ENCODE measurements at regions not wholly inside any gene's neighbourhood (a gene's known extent, or its start where the extent isn't known, plus 50 kb on each side); places are given as distances from the start of the nearest gene placed in this dataset.

DNA sequence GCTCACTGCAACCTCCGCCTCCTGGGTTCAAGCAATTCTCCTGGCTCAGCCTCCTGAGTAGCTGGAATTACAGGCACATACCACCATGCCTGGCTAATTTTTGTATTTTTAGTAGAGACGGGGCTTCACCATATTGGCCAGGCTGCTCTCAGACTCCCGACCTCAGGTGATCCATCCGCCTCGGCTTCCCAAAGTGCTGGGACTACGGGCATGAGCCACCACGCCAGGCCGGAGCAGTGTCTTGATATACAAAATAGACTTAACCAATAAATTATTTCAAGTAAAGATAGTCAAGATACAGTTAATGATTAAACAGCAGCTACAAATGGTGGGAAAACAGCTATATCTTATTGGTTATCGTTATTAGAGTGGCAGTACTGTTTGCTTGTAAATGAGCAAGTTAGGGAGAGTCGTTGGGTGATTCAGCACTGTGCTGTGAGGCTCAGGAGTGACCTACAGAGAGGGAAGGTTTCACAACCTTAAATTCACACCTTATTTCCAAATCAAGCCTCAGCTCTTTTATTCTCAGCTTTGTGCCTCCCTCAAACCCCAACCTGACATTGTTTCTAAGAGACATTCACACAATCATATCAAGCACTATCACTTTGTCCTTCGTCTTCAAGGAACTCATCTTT is 1128.4 kb upstream of the MAP3K7 start:
- no peaks in the 10 kb centered on the region for H3K27me3 ChIP-seq (ENCODE audit: control insufficient read depth in 1 of 2, insufficient read depth in 2 of 2, low read length in 2 of 2)
- no peaks in the 10 kb centered on the region for H3K4me1 ChIP-seq (ENCODE audit: control insufficient read depth, insufficient read depth, low read length)
- H3K9ac ChIP-seq (ENCODE audit: low read length in 2 of 2): no peak overlapping the region
- H3K9me3 ChIP-seq (ENCODE audit: control insufficient read depth in 2 of 2, low read length in 2 of 2): no peaks in the 10 kb centered on the region
- no peak overlapping the region for H3K27ac ChIP-seq (ENCODE audit: low read length)
- H3K36me3 ChIP-seq (ENCODE audit: control insufficient read depth in 2 of 2, insufficient read depth in 2 of 2, low read length in 2 of 2): no peaks in the 10 kb centered on the region
- no peak overlapping the region for H3K4me3 ChIP-seq (ENCODE audit: low read length in 2 of 2)

GRCh38 chr6:91713911-91714310 is 1127.0 kb upstream of the MAP3K7 start:
- no peaks in the 10 kb centered on the region for H3K9me3 ChIP-seq (ENCODE audit: control insufficient read depth in 2 of 2, low read length in 2 of 2)
- no peak overlapping the region for H3K9ac ChIP-seq (ENCODE audit: low read length in 2 of 2)
- no peak overlapping the region for H3K27ac ChIP-seq (ENCODE audit: low read length)
- no peak overlapping the region for H3K4me3 ChIP-seq (ENCODE audit: low read length in 2 of 2)
- H3K4me1 ChIP-seq (ENCODE audit: control insufficient read depth, insufficient read depth, low read length): no peaks in the 10 kb centered on the region
- H3K27me3 ChIP-seq (ENCODE audit: control insufficient read depth in 1 of 2, insufficient read depth in 2 of 2, low read length in 2 of 2): no peaks in the 10 kb centered on the region
- H3K36me3 ChIP-seq (ENCODE audit: control insufficient read depth in 2 of 2, insufficient read depth in 2 of 2, low read length in 2 of 2): no peaks in the 10 kb centered on the region

DNA sequence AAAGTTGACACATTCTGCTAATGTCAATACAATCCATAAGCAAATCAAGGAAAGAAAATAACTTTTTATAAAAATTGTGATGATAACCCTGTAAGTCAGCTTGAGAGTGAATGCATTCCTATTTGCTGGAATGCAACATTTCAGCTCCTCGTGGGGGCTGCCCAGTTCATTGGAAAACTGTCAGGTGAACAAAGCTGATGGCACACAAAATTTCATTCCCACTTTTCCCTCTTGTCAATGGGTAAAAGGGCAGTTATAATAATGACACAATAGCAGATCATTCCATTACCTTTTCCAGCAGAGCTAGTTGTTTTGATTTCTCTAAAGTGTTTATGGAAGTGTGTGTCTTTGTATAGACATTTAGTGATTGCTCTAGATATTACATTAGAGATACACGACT is 1124.6 kb upstream of the MAP3K7 start:
- no peaks in the 10 kb centered on the region for H3K36me3 ChIP-seq (ENCODE audit: control insufficient read depth in 2 of 2, insufficient read depth in 2 of 2, low read length in 2 of 2)
- no peak overlapping the region for H3K4me3 ChIP-seq (ENCODE audit: low read length in 2 of 2)
- H3K9me3 ChIP-seq (ENCODE audit: control insufficient read depth in 2 of 2, low read length in 2 of 2): no peaks in the 10 kb centered on the region
- H3K9ac ChIP-seq (ENCODE audit: low read length in 2 of 2): no peak overlapping the region
- no peaks in the 10 kb centered on the region for H3K27me3 ChIP-seq (ENCODE audit: control insufficient read depth in 1 of 2, insufficient read depth in 2 of 2, low read length in 2 of 2)
- H3K4me1 ChIP-seq (ENCODE audit: control insufficient read depth, insufficient read depth, low read length): no peaks in the 10 kb centered on the region
- H3K27ac ChIP-seq (ENCODE audit: low read length): no peak overlapping the region

- Histone ChIP-seq H3K4me1 (ENCODE audit: control insufficient read depth, insufficient read depth, low read length) (no peaks in the 10 kb centered on the region), H3K27me3 (ENCODE audit: control insufficient read depth in 1 of 2, insufficient read depth in 2 of 2, low read length in 2 of 2) (no peaks in the 10 kb centered on the region), H3K4me3 (ENCODE audit: low read length in 2 of 2) (no peak overlapping the region), H3K27ac (ENCODE audit: low read length) (no peak overlapping the region), H3K36me3 (ENCODE audit: control insufficient read depth in 2 of 2, insufficient read depth in 2 of 2, low read length in 2 of 2) (no peaks in the 10 kb centered on the region), H3K9ac (ENCODE audit: low read length in 2 of 2) (no peak overlapping the region), H3K9me3 (ENCODE audit: control insufficient read depth in 2 of 2, low read length in 2 of 2) (no peaks in the 10 kb centered on the region)
These were observed 1123.5 kb upstream of the MAP3K7 start for GRCh38 chr6:91710342-91710741.

- no peaks in the 10 kb centered on the region for H3K27me3 ChIP-seq (ENCODE audit: control insufficient read depth in 1 of 2, insufficient read depth in 2 of 2, low read length in 2 of 2)
These were observed 1121.7 kb upstream of the MAP3K7 start for GRCh38 chr6:91708534-91708933.

GRCh38 chr6:91705646-91706045 is 1118.8 kb upstream of the MAP3K7 start:
- Histone ChIP-seq H3K36me3 (ENCODE audit: control insufficient read depth in 2 of 2, insufficient read depth in 2 of 2, low read length in 2 of 2) (no peaks in the 10 kb centered on the region), H3K27me3 (ENCODE audit: control insufficient read depth in 1 of 2, insufficient read depth in 2 of 2, low read length in 2 of 2) (no peaks in the 10 kb centered on the region), H3K9me3 (ENCODE audit: control insufficient read depth in 2 of 2, low read length in 2 of 2) (no peaks in the 10 kb centered on the region), H3K4me3 (ENCODE audit: low read length in 2 of 2) (no peak overlapping the region), H3K4me1 (ENCODE audit: control insufficient read depth, insufficient read depth, low read length) (no peaks in the 10 kb centered on the region), H3K9ac (ENCODE audit: low read length in 2 of 2) (no peak overlapping the region), H3K27ac (ENCODE audit: low read length) (no peak overlapping the region)

More at GRCh38 chr6:91708534-91708933, 1121.7 kb upstream of the MAP3K7 start:
- no peak overlapping the region for H3K27ac ChIP-seq (ENCODE audit: low read length)
- H3K9ac ChIP-seq (ENCODE audit: low read length in 2 of 2): no peak overlapping the region
- H3K4me3 ChIP-seq (ENCODE audit: low read length in 2 of 2): no peak overlapping the region
- no peaks in the 10 kb centered on the region for H3K4me1 ChIP-seq (ENCODE audit: control insufficient read depth, insufficient read depth, low read length)
- no peaks in the 10 kb centered on the region for H3K36me3 ChIP-seq (ENCODE audit: control insufficient read depth in 2 of 2, insufficient read depth in 2 of 2, low read length in 2 of 2)
- H3K9me3 ChIP-seq (ENCODE audit: control insufficient read depth in 2 of 2, low read length in 2 of 2): no peaks in the 10 kb centered on the region

GRCh38 chr6:91704531-91704930 is 1117.7 kb upstream of the MAP3K7 start:
- Histone ChIP-seq H3K4me3 (ENCODE audit: low read length in 2 of 2) (no peak overlapping the region), H3K9me3 (ENCODE audit: control insufficient read depth in 2 of 2, low read length in 2 of 2) (no peaks in the 10 kb centered on the region), H3K27ac (ENCODE audit: low read length) (no peak overlapping the region), H3K9ac (ENCODE audit: low read length in 2 of 2) (no peak overlapping the region), H3K36me3 (ENCODE audit: control insufficient read depth in 2 of 2, insufficient read depth in 2 of 2, low read length in 2 of 2) (no peaks in the 10 kb centered on the region), H3K4me1 (ENCODE audit: control insufficient read depth, insufficient read depth, low read length) (no peaks in the 10 kb centered on the region), H3K27me3 (ENCODE audit: control insufficient read depth in 1 of 2, insufficient read depth in 2 of 2, low read length in 2 of 2) (no peaks in the 10 kb centered on the region)

GRCh38 chr6:91697010-91697695 is 1110.3 kb upstream of the MAP3K7 start:
- no peaks in the 10 kb centered on the region for H3K4me1 ChIP-seq (ENCODE audit: control insufficient read depth, insufficient read depth, low read length)
- no peak overlapping the region for H3K27ac ChIP-seq (ENCODE audit: low read length)
- no peak overlapping the region for H3K4me3 ChIP-seq (ENCODE audit: low read length in 2 of 2)
- H3K36me3 ChIP-seq (ENCODE audit: control insufficient read depth in 2 of 2, insufficient read depth in 2 of 2, low read length in 2 of 2): no peaks in the 10 kb centered on the region
- no peaks in the 10 kb centered on the region for H3K9me3 ChIP-seq (ENCODE audit: control insufficient read depth in 2 of 2, low read length in 2 of 2)
- H3K27me3 ChIP-seq (ENCODE audit: control insufficient read depth in 1 of 2, insufficient read depth in 2 of 2, low read length in 2 of 2): no peaks in the 10 kb centered on the region
- H3K9ac ChIP-seq (ENCODE audit: low read length in 2 of 2): no peak overlapping the region

- H3K36me3 ChIP-seq (ENCODE audit: control insufficient read depth in 2 of 2, insufficient read depth in 2 of 2, low read length in 2 of 2): no peaks in the 10 kb centered on the region
- no peak overlapping the region for H3K27ac ChIP-seq (ENCODE audit: low read length)
- H3K9ac ChIP-seq (ENCODE audit: low read length in 2 of 2): no peak overlapping the region
- H3K4me1 ChIP-seq (ENCODE audit: control insufficient read depth, insufficient read depth, low read length): no peaks in the 10 kb centered on the region
- H3K9me3 ChIP-seq (ENCODE audit: control insufficient read depth in 2 of 2, low read length in 2 of 2): no peaks in the 10 kb centered on the region
- no peak overlapping the region for H3K4me3 ChIP-seq (ENCODE audit: low read length in 2 of 2)
- H3K27me3 ChIP-seq (ENCODE audit: control insufficient read depth in 1 of 2, insufficient read depth in 2 of 2, low read length in 2 of 2): no peaks in the 10 kb centered on the region
These were observed 1108.3 kb upstream of the MAP3K7 start for GRCh38 chr6:91695221-91695620.

DNA sequence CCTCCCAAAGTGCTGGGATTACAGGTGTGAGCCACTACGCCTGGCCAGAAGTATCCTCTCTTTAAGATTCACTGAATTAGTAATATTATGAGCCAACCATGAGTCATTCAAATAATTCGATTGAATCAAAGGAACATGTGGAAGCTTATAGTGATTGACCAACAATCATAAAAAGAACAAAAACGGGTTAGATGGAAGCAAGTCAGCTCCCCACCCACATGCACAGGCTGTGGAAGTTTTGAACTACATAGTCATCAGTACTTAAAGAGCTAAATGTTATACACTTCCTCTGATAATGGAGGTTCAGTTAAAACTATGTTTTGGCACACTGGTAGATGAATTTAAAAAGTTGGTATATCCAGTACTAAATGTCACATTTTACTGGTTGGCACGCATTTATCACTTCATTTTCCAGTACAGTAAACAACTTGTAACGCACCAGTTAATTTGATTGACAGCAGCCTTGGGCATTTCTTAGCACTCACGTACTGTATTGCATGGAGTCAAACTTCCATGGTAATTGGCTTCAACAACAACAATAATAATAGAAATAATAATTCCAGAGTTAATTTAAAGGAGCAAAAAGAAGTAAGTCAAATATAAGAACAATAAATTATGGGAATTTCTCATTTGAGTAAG is 1107.3 kb upstream of the MAP3K7 start:
- Histone ChIP-seq H3K4me3 (ENCODE audit: low read length in 2 of 2) (no peak overlapping the region), H3K9me3 (ENCODE audit: control insufficient read depth in 2 of 2, low read length in 2 of 2) (no peaks in the 10 kb centered on the region), H3K36me3 (ENCODE audit: control insufficient read depth in 2 of 2, insufficient read depth in 2 of 2, low read length in 2 of 2) (no peaks in the 10 kb centered on the region), H3K27ac (ENCODE audit: low read length) (no peak overlapping the region), H3K27me3 (ENCODE audit: control insufficient read depth in 1 of 2, insufficient read depth in 2 of 2, low read length in 2 of 2) (no peaks in the 10 kb centered on the region), H3K9ac (ENCODE audit: low read length in 2 of 2) (no peak overlapping the region), H3K4me1 (ENCODE audit: control insufficient read depth, insufficient read depth, low read length) (no peaks in the 10 kb centered on the region)

- H3K36me3 ChIP-seq (ENCODE audit: control insufficient read depth in 2 of 2, insufficient read depth in 2 of 2, low read length in 2 of 2): no peaks in the 10 kb centered on the region
- no peak overlapping the region for H3K4me3 ChIP-seq (ENCODE audit: low read length in 2 of 2)
- no peaks in the 10 kb centered on the region for H3K9me3 ChIP-seq (ENCODE audit: control insufficient read depth in 2 of 2, low read length in 2 of 2)
- H3K27me3 ChIP-seq (ENCODE audit: control insufficient read depth in 1 of 2, insufficient read depth in 2 of 2, low read length in 2 of 2): no peaks in the 10 kb centered on the region
- no peaks in the 10 kb centered on the region for H3K4me1 ChIP-seq (ENCODE audit: control insufficient read depth, insufficient read depth, low read length)
- H3K27ac ChIP-seq (ENCODE audit: low read length): no peak overlapping the region
- H3K9ac ChIP-seq (ENCODE audit: low read length in 2 of 2): no peak overlapping the region
These were observed 1104.6 kb upstream of the MAP3K7 start for GRCh38 chr6:91691449-91691848.

All from stomach smooth muscle (tissue), 2 donors.